22Rv1 (cell line): ENCODE measurements at regions not wholly inside any gene's neighbourhood (a gene's known extent, or its start where the extent isn't known, plus 50 kb on each side); places are given as distances from the start of the nearest gene placed in this dataset.

Experiments
- ZFX ChIP-seq: fragments of 450-650 bp; IDR thresholded peaks from 2 replicates; pipeline ENCODE4 v1.6.1; 2017; ENCODE audit warnings: antibody characterized with exemption, borderline replicate concordance
- TF ChIP-seq, protein P1 (sequence below): fragments of 450-650 bp; IDR thresholded peaks from 2 replicates; pipeline ENCODE4 v1.5.1; 2017; ENCODE audit warnings: mild to moderate bottlenecking

DNA sequence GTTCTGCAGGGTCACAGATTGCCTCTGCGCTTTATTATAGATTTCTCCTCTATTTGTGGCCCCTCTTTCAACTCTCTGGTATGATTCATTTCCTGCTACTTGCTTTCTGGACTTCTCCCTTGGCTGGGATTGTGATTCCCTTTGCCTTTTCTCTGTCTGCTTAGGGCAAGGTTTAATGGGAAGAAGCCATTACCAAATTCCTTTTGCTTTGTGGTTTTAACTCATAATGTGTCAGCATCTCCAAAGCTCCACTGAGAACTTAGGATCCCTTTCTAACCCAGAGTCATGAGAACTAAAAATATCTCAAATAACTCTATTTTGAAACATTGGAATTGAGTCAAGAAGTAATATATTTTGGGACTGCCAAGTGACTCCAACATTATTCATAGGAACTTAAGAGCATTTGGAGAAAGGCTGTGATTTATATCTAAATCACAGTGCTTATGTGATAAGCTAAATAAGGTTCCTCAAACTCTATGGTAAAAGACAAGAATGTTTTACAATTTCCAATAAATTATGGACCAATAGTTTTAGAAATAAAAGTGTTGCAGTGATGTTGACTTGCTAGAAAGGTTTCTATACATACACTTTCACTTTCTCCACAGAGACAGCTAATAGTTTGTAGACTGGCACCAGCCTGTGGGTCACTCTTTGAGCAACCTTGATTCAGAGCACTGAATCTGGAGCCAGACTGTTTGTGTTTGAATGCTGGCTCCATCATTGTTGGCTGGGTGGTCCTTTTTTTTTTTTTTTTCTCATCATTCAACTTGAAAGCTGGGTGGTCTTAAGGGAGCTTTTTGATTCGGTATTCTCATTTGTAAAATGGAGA, 93.9 kb downstream of the DACT1 start:
- TF ChIP-seq, protein P1, sequence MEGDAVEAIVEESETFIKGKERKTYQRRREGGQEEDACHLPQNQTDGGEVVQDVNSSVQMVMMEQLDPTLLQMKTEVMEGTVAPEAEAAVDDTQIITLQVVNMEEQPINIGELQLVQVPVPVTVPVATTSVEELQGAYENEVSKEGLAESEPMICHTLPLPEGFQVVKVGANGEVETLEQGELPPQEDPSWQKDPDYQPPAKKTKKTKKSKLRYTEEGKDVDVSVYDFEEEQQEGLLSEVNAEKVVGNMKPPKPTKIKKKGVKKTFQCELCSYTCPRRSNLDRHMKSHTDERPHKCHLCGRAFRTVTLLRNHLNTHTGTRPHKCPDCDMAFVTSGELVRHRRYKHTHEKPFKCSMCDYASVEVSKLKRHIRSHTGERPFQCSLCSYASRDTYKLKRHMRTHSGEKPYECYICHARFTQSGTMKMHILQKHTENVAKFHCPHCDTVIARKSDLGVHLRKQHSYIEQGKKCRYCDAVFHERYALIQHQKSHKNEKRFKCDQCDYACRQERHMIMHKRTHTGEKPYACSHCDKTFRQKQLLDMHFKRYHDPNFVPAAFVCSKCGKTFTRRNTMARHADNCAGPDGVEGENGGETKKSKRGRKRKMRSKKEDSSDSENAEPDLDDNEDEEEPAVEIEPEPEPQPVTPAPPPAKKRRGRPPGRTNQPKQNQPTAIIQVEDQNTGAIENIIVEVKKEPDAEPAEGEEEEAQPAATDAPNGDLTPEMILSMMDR, result no peak
- TF ChIP-seq ZFX, result no peak
